ENCODE measurements at regions not wholly inside any gene's neighbourhood (a gene's known extent, or its start where the extent isn't known, plus 50 kb on each side); places are given as distances from the start of the nearest gene placed in this dataset.

- TF ChIP-seq POLR2AphosphoS5 (IDR thresholded peaks at IDR 0.05) (no peak), CTCF (IDR thresholded peaks at IDR 0.05) (no peak), POLR2A (IDR thresholded peaks at IDR 0.05) (no peak), EP300 (IDR thresholded peaks at IDR 0.05) (no peak)
Measured at GRCh38 chr9:118637681-118638080, 731.6 kb downstream of the BRINP1 start.

Data from upper lobe of left lung (tissue), 4 donors.